ENCODE measurements at regions not wholly inside any gene's neighbourhood (a gene's known extent, or its start where the extent isn't known, plus 50 kb on each side); places are given as distances from the start of the nearest gene placed in this dataset.

GRCh38 chr11:134749040-134749839 lies 337.2 kb upstream of the B3GAT1 start:
- Histone ChIP-seq H3K4me3 (ENCODE audit: low read depth, low read length) (no peak overlapping the region), H3K4me1 (ENCODE audit: control insufficient read depth, insufficient read depth, low read length) (no peaks in the 10 kb centered on the region)
- CTCF ChIA-PET = no interaction called here

GRCh38 chr11:134746609-134747008 lies 334.6 kb upstream of the B3GAT1 start:
- H3K4me3 ChIP-seq (ENCODE audit: low read depth, low read length) = no peak overlapping the region
- ChIA-PET CTCF (no interaction called here), POLR2A (no interaction called here)
- no peak for TF ChIP-seq ZFHX2 (tag by site-specific recombination; conservative IDR thresholded peaks at IDR 0.05)
- TF ChIP-seq ZNF585B (tag by site-specific recombination; IDR thresholded peaks at IDR 0.05) = no peak
- TF ChIP-seq ZNF18 (tag by site-specific recombination; IDR thresholded peaks at IDR 0.05) = no peak
- TF ChIP-seq ZNF785 (tag by site-specific recombination; IDR thresholded peaks at IDR 0.05) = no peak
- TF ChIP-seq, protein P1, sequence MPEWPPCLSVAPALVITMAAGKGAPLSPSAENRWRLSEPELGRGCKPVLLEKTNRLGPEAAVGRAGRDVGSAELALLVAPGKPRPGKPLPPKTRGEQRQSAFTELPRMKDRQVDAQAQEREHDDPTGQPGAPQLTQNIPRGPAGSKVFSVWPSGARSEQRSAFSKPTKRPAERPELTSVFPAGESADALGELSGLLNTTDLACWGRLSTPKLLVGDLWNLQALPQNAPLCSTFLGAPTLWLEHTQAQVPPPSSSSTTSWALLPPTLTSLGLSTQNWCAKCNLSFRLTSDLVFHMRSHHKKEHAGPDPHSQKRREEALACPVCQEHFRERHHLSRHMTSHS (tag by site-specific recombination; IDR thresholded peaks at IDR 0.05) = no peak
- TF ChIP-seq KLF8 (tag by site-specific recombination; IDR thresholded peaks at IDR 0.05) = no peak
- H3K4me1 ChIP-seq (ENCODE audit: control insufficient read depth, insufficient read depth, low read length) = peaks cover 6% of the 10 kb centered on the region; the same call in 1 of the 2 replicates
- no peaks in the 10 kb centered on the region for H3K36me3 ChIP-seq (ENCODE audit: control insufficient read depth in 2 of 2, insufficient read depth in 1 of 2, low read length in 2 of 2)
- no peak overlapping the region for H3K27ac ChIP-seq (ENCODE audit: extremely low read depth, low read depth, low read length)
- no peaks in the 10 kb centered on the region for H3K9me3 ChIP-seq (ENCODE audit: control insufficient read depth, insufficient read depth, low read depth, low read length)

More at GRCh38 chr11:134749040-134749839, 337.2 kb upstream of the B3GAT1 start:
- Histone ChIP-seq H3K27ac (ENCODE audit: extremely low read depth, low read depth, low read length) (no peak overlapping the region), H3K36me3 (ENCODE audit: control insufficient read depth in 2 of 2, insufficient read depth in 1 of 2, low read length in 2 of 2) (no peaks in the 10 kb centered on the region), H3K9me3 (ENCODE audit: control insufficient read depth, insufficient read depth, low read depth, low read length) (no peaks in the 10 kb centered on the region)
- POLR2A ChIA-PET = no interaction called here
- no peak for TF ChIP-seq TCF7L2 (IDR thresholded peaks at IDR 0.05; ENCODE audit: borderline replicate concordance, low read depth, low read length)
- TF ChIP-seq KLF8 (tag by site-specific recombination; IDR thresholded peaks at IDR 0.05) = no peak
- TF ChIP-seq ZNF223 (tag by site-specific recombination; IDR thresholded peaks at IDR 0.05) = no peak
- no peak for TF ChIP-seq ZNF658 (tag by site-specific recombination; IDR thresholded peaks at IDR 0.05)
- TF ChIP-seq ZNF391 (tag by site-specific recombination; IDR thresholded peaks at IDR 0.05; ENCODE audit: borderline replicate concordance, low read depth) = no peak
- TF ChIP-seq ZNF157 (tag by site-specific recombination; IDR thresholded peaks at IDR 0.05) = no peak
- no peak for TF ChIP-seq MYNN (tag by site-specific recombination; IDR thresholded peaks at IDR 0.05; ENCODE audit: borderline replicate concordance)
- TF ChIP-seq PRDM4 (tag by site-specific recombination; IDR thresholded peaks at IDR 0.05) = no peak
- TF ChIP-seq ZSCAN4 (tag by site-specific recombination; IDR thresholded peaks at IDR 0.05) = no peak
- no peak for TF ChIP-seq ZFP69B (tag by site-specific recombination; IDR thresholded peaks at IDR 0.05)
- TF ChIP-seq HOXA7 (CRISPR knock-in tag; IDR thresholded peaks at IDR 0.05; ENCODE audit: borderline replicate concordance) = no peak
- no peak for TF ChIP-seq ZNF621 (tag by site-specific recombination; IDR thresholded peaks at IDR 0.05)
- TF ChIP-seq ZNF571 (tag by site-specific recombination; IDR thresholded peaks at IDR 0.05) = no peak
- TF ChIP-seq, protein P2, sequence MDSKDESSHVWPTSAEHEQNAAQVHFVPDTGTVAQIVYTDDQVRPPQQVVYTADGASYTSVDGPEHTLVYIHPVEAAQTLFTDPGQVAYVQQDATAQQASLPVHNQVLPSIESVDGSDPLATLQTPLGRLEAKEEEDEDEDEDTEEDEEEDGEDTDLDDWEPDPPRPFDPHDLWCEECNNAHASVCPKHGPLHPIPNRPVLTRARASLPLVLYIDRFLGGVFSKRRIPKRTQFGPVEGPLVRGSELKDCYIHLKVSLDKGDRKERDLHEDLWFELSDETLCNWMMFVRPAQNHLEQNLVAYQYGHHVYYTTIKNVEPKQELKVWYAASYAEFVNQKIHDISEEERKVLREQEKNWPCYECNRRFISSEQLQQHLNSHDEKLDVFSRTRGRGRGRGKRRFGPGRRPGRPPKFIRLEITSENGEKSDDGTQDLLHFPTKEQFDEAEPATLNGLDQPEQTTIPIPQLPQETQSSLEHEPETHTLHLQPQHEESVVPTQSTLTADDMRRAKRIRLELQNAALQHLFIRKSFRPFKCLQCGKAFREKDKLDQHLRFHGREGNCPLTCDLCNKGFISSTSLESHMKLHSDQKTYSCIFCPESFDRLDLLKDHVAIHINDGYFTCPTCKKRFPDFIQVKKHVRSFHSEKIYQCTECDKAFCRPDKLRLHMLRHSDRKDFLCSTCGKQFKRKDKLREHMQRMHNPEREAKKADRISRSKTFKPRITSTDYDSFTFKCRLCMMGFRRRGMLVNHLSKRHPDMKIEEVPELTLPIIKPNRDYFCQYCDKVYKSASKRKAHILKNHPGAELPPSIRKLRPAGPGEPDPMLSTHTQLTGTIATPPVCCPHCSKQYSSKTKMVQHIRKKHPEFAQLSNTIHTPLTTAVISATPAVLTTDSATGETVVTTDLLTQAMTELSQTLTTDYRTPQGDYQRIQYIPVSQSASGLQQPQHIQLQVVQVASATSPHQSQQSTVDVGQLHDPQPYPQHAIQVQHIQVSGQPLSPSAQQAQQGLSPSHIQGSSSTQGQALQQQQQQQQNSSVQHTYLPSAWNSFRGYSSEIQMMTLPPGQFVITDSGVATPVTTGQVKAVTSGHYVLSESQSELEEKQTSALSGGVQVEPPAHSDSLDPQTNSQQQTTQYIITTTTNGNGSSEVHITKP (tag by site-specific recombination; IDR thresholded peaks at IDR 0.05) = no peak
- no peak for TF ChIP-seq ZSCAN30 (tag by site-specific recombination; IDR thresholded peaks at IDR 0.05)
- TF ChIP-seq ZNF132 (tag by site-specific recombination; IDR thresholded peaks at IDR 0.05; ENCODE audit: borderline replicate concordance) = no peak
- no peak for TF ChIP-seq ZNF626 (tag by site-specific recombination; IDR thresholded peaks at IDR 0.05)
- TF ChIP-seq, protein P1 (tag by site-specific recombination; IDR thresholded peaks at IDR 0.05) = no peak

Data from HEK293 (cell line).